Muscle layer of duodenum (tissue), 2 donors: ENCODE measurements at regions not wholly inside any gene's neighbourhood (a gene's known extent, or its start where the extent isn't known, plus 50 kb on each side); places are given as distances from the start of the nearest gene placed in this dataset.

ENCODE experiments used
- H3K27ac ChIP-seq: one replicate; pipeline ENCODE4 v1.7.0; 2013; ENCODE audit warnings: mild to moderate bottlenecking, low read length
- H3K27me3 ChIP-seq: one replicate; pipeline ENCODE4 v1.7.0; 2013; ENCODE audit warnings: low read depth, mild to moderate bottlenecking, control low read depth, low read length
- H3K36me3 ChIP-seq, 2 donors: one replicate each; pipeline ENCODE4 v1.7.0; 2013; ENCODE audit warnings: low read length in 2 of 2, control low read depth in 1 of 2, mild to moderate bottlenecking in 1 of 2; ENCODE audit not compliant: insufficient read depth in 2 of 2, control insufficient read depth in 1 of 2
- H3K4me1 ChIP-seq, 2 donors: one replicate each; pipeline ENCODE4 v1.7.0; 2013; ENCODE audit warnings: low read length in 2 of 2, mild to moderate bottlenecking in 2 of 2, control low read depth in 1 of 2, moderate library complexity in 1 of 2; ENCODE audit not compliant: insufficient read depth in 2 of 2, control insufficient read depth in 1 of 2
- H3K4me3 ChIP-seq, 2 donors: one replicate each; pipeline ENCODE4 v1.7.0; 2013; ENCODE audit warnings: low read length in 2 of 2, low read depth in 1 of 2, mild to moderate bottlenecking in 1 of 2
- H3K9me3 ChIP-seq, 2 donors: one replicate each; pipeline ENCODE4 v1.7.0; 2013; ENCODE audit warnings: low read length in 2 of 2, control low read depth in 1 of 2, mild to moderate bottlenecking in 1 of 2; ENCODE audit not compliant: control insufficient read depth in 1 of 2
- donor health status: healthy.

DNA sequence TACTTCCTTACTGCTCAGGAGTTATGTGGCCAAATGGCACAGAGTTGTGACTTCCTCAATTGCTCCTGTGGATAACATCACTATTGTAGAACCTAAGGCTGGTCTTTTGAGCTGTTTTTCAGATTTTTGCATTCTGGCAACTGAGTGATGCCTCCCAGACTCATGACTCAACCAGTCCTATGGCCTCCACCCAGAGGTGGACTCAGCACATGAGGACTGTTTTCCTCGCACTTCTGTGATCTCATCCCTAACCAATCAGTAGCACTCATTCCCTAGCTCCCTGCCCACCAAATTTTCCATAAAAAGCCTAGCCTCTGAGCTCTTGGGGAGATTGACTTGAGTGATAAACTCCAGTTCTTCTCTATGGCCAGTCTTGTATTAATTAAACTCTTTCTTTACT, 407.9 kb upstream of the TNP1 start:
- Histone ChIP-seq H3K36me3 (no peaks in the 10 kb centered on the region), H3K27me3 (no peaks in the 10 kb centered on the region), H3K27ac (no peak overlapping the region), H3K4me1 (peaks cover 0 to 6% of the 10 kb centered on the region in 2 donors), H3K9me3 (peaks cover 0 to 4% of the 10 kb centered on the region in 2 donors), H3K4me3 (no peak overlapping the region)

DNA sequence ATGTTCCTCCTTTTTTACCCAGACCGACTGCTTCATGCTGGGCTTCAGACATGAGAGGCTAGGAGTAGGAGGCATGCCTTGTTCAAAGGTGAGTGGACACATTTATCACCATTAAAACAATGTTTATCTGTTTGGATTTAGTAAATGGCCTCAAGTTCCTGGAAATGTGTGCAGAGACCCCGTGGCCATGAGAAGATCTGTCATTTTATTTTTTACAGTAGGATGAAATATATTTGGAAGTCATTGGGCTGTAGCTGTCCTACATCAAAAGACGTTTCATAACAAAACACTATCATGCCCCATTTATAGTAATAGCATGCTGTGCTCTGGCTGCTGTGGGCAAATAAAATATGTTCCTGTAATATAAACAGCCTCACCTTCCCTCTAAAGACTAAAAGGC, 403.9 kb upstream of the TNP1 start:
- no peaks in the 10 kb centered on the region for H3K36me3 ChIP-seq
- no peak overlapping the region for H3K4me3 ChIP-seq
- H3K27ac ChIP-seq: no peak overlapping the region
- peaks cover 0 to 6% of the 10 kb centered on the region in 2 donors for H3K4me1 ChIP-seq
- no peaks in the 10 kb centered on the region for H3K27me3 ChIP-seq
- peaks cover 0 to 4% of the 10 kb centered on the region in 2 donors for H3K9me3 ChIP-seq

DNA sequence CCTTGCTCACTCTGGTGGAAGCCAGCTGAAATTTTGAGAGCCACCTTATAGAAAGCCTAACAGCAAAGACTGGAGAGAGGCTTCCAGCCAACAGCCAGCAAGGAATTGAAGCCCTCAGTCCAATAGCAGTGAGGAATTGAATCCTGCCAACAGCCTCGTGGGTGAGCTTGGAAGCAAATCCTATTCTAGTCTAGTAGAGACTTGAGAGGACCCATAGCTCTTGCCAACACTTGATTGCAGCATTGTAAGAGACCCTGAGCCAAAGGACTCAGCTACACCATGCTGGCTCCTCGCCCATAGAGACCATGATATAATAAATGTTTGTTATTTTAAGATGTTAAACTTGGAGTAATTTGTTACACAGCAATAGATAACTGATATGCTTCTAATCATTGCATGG, 403.0 kb upstream of the TNP1 start:
- H3K4me1 ChIP-seq: peaks cover 0 to 6% of the 10 kb centered on the region in 2 donors
- H3K4me3 ChIP-seq: no peak overlapping the region
- no peaks in the 10 kb centered on the region for H3K27me3 ChIP-seq
- H3K36me3 ChIP-seq: no peaks in the 10 kb centered on the region
- H3K27ac ChIP-seq: no peak overlapping the region
- H3K9me3 ChIP-seq: peaks cover 0 to 4% of the 10 kb centered on the region in 2 donors

DNA sequence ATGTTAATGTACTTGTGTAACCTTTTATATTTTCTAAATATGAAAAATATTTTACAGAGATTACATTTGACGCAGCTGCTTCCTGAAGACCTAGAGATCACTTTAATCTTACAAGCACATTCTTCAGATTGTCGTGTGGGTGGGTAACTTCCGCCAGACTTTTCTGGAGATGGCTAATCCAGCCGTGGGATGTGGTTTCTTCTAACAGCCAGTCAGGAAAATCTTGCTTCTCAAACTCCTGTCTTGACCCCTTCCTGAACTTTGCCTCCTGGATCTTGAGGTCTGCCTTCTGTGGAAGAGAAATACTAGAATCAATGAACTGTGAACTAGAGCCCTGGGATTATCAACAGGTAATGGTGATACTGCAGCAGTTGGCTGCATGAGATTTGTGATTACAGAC, 401.6 kb upstream of the TNP1 start:
- Histone ChIP-seq H3K4me3 (no peak overlapping the region), H3K36me3 (no peaks in the 10 kb centered on the region), H3K27me3 (no peaks in the 10 kb centered on the region), H3K9me3 (no peaks in the 10 kb centered on the region), H3K27ac (no peak overlapping the region), H3K4me1 (peaks cover 0 to 6% of the 10 kb centered on the region in 2 donors)

DNA sequence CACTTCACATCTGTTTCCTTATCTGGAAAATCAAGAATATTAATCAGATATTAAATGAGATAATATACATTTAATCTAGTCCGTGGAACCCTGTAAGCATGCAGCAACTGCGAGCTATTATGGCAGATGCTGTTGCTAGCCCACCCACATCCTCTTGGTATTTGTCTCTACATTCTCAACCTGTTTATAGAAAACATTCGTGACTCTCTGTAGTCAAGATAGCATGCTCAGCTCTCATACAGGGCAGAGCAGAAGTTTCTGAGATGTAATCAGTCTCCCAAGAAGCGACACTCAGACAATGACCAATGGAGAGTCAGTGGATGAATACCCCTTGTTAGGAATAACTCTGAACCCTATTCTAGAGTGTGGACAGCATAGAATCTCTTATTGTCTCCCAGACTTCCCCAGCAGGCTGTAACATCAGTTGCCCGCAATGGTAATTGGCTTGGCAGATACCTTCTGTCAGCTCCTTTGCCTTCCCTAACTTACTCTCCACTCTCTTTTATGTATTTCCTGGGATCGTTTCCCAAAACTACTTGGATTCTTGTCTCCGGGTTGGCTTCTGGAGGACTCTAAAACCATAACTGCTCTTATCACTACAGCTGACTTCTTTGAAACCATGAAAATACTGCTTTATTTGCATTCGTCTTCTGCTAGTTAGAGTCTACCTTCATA, 400.7 kb upstream of the TNP1 start:
- Histone ChIP-seq H3K27ac (no peak overlapping the region), H3K4me1 (peaks cover 0 to 9% of the 10 kb centered on the region in 2 donors), H3K36me3 (no peaks in the 10 kb centered on the region), H3K9me3 (no peaks in the 10 kb centered on the region), H3K27me3 (no peaks in the 10 kb centered on the region), H3K4me3 (no peak overlapping the region)

DNA sequence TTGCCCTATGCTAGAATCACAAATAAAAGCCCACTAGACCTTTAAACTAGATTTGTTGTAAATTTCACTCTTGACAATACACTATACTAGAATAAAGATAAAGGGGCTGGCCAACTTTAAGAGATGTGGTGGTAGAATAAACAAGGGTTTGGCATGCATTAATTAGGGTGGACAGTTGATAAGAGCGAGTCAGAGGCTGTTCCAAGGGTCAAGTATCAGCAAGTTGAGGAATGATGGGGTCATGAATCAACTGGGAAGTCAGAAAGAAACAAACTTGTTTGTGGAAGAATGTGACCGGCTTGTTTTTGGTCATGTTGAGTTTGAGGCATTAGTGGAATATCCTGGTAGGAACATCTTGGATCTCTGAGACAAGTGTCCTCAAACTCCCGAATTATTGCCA, 398.3 kb upstream of the TNP1 start:
- H3K27ac ChIP-seq: no peak overlapping the region
- no peaks in the 10 kb centered on the region for H3K36me3 ChIP-seq
- no peak overlapping the region for H3K4me3 ChIP-seq
- H3K9me3 ChIP-seq: no peaks in the 10 kb centered on the region
- no peaks in the 10 kb centered on the region for H3K27me3 ChIP-seq
- peaks cover 0 to 8% of the 10 kb centered on the region in 2 donors for H3K4me1 ChIP-seq

DNA sequence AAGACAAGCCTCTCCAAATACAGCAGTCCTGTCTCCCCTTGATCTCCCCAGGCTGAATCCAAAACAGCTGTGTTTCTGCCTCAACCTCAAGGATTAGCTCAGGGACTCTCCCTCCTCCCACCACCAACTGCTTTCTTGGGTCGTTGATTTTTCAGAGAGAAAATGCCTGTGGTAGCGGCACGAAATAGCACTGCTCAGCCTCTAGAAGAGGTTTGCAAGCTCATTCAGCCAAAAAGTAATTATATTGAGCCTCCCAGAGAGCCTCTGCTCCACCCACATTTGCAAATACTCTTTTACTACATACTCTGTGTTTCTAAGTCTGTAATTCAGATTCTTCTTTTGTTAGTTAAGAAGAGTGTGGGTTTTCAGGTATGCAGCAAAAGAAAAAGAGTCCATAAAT, 396.4 kb upstream of the TNP1 start:
- Histone ChIP-seq H3K36me3 (no peaks in the 10 kb centered on the region), H3K27me3 (no peaks in the 10 kb centered on the region), H3K4me3 (no peak overlapping the region), H3K9me3 (no peaks in the 10 kb centered on the region), H3K4me1 (peaks cover 0 to 3% of the 10 kb centered on the region in 2 donors), H3K27ac (no peak overlapping the region)

DNA sequence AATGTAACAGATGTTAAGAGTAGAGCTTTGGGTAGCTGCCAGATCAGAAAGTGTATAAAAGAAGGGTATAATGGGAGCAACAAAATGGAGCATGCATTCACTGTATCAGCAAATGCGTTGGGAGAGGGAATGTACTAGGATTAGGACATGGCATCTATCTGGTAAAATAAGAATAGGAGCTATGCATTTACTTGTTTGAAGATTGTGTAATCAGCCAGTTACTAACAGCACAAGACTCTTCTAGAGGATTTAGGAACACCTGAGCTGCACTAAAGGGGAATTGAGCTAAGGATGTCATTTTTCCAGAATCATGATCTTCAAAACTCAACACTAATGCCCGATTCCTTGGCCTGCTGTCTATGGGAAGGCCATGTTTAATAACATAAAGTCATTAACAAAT, 394.2 kb upstream of the TNP1 start:
- H3K36me3 ChIP-seq: no peaks in the 10 kb centered on the region
- H3K27ac ChIP-seq: no peak overlapping the region
- no peaks in the 10 kb centered on the region for H3K27me3 ChIP-seq
- H3K9me3 ChIP-seq: no peaks in the 10 kb centered on the region
- peaks cover 0 to 17% of the 10 kb centered on the region in 2 donors for H3K4me1 ChIP-seq
- no peak overlapping the region for H3K4me3 ChIP-seq

DNA sequence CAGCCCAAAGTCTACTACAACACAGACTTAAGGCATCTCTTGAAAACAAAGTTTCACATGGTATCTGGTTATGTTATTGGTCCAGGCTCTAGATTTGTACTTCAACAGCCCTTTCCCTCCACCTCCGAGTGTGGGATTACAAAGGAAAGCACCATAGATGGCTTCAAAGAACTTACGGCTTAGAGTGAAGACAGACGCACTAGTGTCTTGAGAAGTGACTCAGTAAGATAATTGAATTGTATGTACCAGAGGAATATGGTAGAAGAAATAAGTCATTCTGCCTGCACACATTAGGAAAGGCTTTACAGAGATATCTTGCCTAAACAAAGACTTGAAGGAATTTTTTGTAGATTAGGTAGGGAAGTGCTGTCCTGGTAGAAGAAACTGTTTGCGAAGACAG, 392.3 kb upstream of the TNP1 start:
- H3K9me3 ChIP-seq: no peaks in the 10 kb centered on the region
- no peak overlapping the region for H3K4me3 ChIP-seq
- H3K4me1 ChIP-seq: peaks cover 4 to 34% of the 10 kb centered on the region in 2 donors
- no peak overlapping the region for H3K27ac ChIP-seq
- no peaks in the 10 kb centered on the region for H3K36me3 ChIP-seq
- H3K27me3 ChIP-seq: no peaks in the 10 kb centered on the region

DNA sequence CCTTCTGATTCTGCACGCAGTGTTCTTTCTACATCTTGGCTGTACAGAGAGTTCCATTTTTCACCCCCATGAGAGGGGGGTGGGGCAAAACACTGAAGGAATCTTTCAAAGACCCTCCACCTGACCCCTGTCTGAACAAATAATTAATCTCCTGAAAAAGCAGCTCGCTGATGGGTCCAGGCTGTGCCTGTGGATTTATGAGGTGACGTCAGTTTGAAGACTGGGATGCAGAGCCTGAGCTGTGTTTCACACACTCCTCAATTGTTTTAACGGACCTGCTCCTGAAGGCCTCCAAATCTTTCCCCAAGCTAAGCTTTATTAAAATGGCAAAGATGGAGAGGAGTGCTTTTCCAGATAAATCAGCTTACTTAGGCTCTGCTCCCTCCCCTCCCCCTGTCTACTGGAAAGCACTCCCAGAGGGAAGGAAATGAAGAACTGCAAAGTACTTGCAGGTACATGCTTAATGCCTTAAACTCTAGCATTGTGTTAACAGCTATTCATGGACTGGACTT, 390.2 kb upstream of the TNP1 start:
- Histone ChIP-seq H3K4me3 (no peak overlapping the region), H3K4me1 (peaks cover 4 to 32% of the 10 kb centered on the region in 2 donors), H3K36me3 (no peaks in the 10 kb centered on the region), H3K27ac (peak overlapping the region; percentile 53), H3K9me3 (no peaks in the 10 kb centered on the region), H3K27me3 (no peaks in the 10 kb centered on the region)

DNA sequence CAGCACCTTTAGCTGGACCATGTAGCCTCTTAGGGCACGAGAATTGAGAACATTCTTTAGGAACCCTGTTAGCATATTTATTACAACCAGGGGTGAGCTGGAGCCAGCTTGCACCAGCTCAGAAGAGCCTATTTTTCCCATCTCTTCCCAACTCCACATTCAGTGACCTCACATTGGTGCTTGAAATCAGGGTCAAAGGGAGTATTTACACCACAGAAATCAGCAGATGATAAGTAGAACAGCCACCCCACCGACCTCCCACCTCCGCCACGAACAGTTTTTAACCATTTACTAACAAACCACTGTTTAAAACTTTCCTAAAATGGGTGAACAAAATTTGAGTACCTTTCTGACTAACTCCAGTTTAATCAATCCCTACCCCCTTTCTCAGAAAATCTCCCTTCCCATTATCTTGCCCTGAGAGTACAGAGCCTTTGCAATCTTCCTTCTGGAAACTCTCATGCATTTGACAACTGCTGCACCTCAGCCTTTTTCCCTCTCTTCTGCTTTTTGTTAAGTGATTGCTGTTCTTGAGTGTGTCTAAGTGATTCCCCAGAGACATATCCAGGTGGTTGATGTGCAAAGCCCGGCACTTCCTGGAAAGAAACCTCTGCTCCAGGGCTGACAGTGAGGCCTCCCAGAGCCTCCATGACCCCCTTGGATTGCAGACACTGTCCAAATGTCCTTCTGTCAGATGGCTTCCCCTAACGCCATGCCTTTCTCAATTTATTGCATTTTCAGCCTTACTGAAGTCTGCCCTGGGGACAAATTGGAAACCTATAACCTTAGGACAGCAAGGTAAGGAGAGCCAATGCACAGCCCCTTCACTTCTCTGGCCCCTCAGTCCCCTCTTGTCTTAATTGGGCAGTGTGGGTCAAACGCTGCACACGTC, 389.5 kb upstream of the TNP1 start:
- Histone ChIP-seq H3K36me3 (no peaks in the 10 kb centered on the region), H3K4me1 (peaks cover 4 to 32% of the 10 kb centered on the region in 2 donors), H3K9me3 (no peaks in the 10 kb centered on the region), H3K27ac (peak overlapping the region; percentile 74), H3K4me3 (no peak overlapping the region), H3K27me3 (no peaks in the 10 kb centered on the region)
